Astrocyte (in vitro differentiated cells and primary cell): ENCODE measurements at regions not wholly inside any gene's neighbourhood (a gene's known extent, or its start where the extent isn't known, plus 50 kb on each side); places are given as distances from the start of the nearest gene placed in this dataset.

ENCODE experiments used
- DNase-seq: peaks from one replicate; pipeline ENCODE4 v3.0.0-alpha.2; 2010; ENCODE audit warnings: low read depth
- FAIRE-seq: peaks from 2 replicates; lab custom pipeline; 2011; peaks lifted over from hg19 to GRCh38; lab: Jason Lieb, UNC
- H2AFZ ChIP-seq: 2 replicates; pipeline ENCODE4 v1.6.0; 2012; ENCODE audit warnings: low read depth, low read length, inconsistent platforms
- H3K27ac ChIP-seq: 2 replicates; pipeline ENCODE4 v1.5.1; 2011; ENCODE audit warnings: low read depth, low read length, inconsistent platforms
- H3K27me3 ChIP-seq: 2 replicates; pipeline ENCODE4 v1.6.0; 2011; ENCODE audit warnings: low read length, inconsistent platforms; ENCODE audit not compliant: insufficient read depth
- H3K36me3 ChIP-seq: 2 replicates; pipeline ENCODE4 v1.5.1; 2011; ENCODE audit warnings: low read length, inconsistent platforms; ENCODE audit not compliant: insufficient read depth
- H3K4me1 ChIP-seq: 2 replicates; pipeline ENCODE4 v1.5.1; 2011; ENCODE audit warnings: low read length, inconsistent platforms; ENCODE audit not compliant: insufficient read depth
- H3K4me2 ChIP-seq: 2 replicates; pipeline ENCODE4 v1.6.0; 2012; ENCODE audit warnings: low read length, inconsistent platforms
- H3K4me3 ChIP-seq: 2 replicates; pipeline ENCODE4 v1.5.1; 2011; ENCODE audit warnings: low read depth, mild to moderate bottlenecking, low read length, inconsistent platforms; ENCODE audit not compliant: insufficient read depth
- H3K79me2 ChIP-seq: 2 replicates; pipeline ENCODE4 v1.6.0; 2012; ENCODE audit warnings: mild to moderate bottlenecking, low read length, inconsistent platforms; ENCODE audit not compliant: insufficient read depth
- H3K9ac ChIP-seq: 2 replicates; pipeline ENCODE4 v1.6.0; 2012; ENCODE audit warnings: mild to moderate bottlenecking, low read length, inconsistent platforms
- H3K9me3 ChIP-seq: 2 replicates; pipeline ENCODE4 v1.5.1; 2012; ENCODE audit warnings: low read depth, mild to moderate bottlenecking, low read length, inconsistent platforms; ENCODE audit not compliant: insufficient read depth
- H4K20me1 ChIP-seq: 2 replicates; pipeline ENCODE4 v1.6.0; 2012; ENCODE audit warnings: low read length, inconsistent platforms; ENCODE audit not compliant: insufficient read depth
- H3K27ac Mint-ChIP-seq: one replicate; pipeline ENCODE4 v1.8.0; 2021; ENCODE audit warnings: mild to moderate bottlenecking, mixed read lengths; ENCODE audit not compliant: unreplicated experiment
- H3K27me3 Mint-ChIP-seq: one replicate; pipeline ENCODE4 v1.8.0; 2021; ENCODE audit warnings: low read depth, mixed read lengths; ENCODE audit not compliant: unreplicated experiment
- H3K36me3 Mint-ChIP-seq: one replicate; pipeline ENCODE4 v1.8.0; 2021; ENCODE audit warnings: low read depth, mixed read lengths; ENCODE audit not compliant: unreplicated experiment
- H3K4me1 Mint-ChIP-seq: one replicate; pipeline ENCODE4 v1.8.0; 2021; ENCODE audit warnings: low read depth, mixed read lengths; ENCODE audit not compliant: unreplicated experiment
- H3K4me3 Mint-ChIP-seq: one replicate; pipeline ENCODE4 v1.8.0; 2021; ENCODE audit warnings: mild to moderate bottlenecking, moderate library complexity, mixed read lengths; ENCODE audit not compliant: unreplicated experiment
- H3K9me3 Mint-ChIP-seq: one replicate; pipeline ENCODE4 v1.8.0; 2021; ENCODE audit warnings: mild to moderate bottlenecking, mixed read lengths; ENCODE audit not compliant: unreplicated experiment
- EZH2 ChIP-seq: IDR thresholded peaks from 2 replicates; pipeline ENCODE4 v1.6.1; 2012; ENCODE audit warnings: mild to moderate bottlenecking, low read length, inconsistent platforms; ENCODE audit not compliant: insufficient read depth
- TF ChIP-seq, protein P1 (sequence below): IDR thresholded peaks from 2 replicates; pipeline ENCODE4 v1.5.1; 2011; ENCODE audit warnings: low read depth, mild to moderate bottlenecking, inconsistent platforms, low read length, moderate library complexity; ENCODE audit not compliant: insufficient read depth

DNA sequence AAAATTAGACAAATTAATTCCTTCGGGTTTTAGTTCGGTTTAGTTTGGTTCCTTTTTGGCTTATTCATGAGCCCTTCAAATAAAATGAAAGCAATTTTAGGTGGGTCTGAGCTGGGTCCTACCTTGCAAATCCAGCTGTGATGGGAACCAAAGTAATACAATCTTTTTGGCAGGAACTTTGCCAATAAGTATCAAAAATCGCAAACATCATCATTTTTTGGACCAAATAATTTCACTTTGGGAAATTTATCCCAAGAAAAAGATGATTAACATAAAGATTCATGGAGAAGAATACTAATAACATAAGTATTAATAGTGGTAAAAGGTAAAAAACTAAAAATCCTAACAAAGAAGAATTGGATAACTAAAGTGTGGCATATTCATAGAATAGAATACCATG lies 67.8 kb upstream of the MYOCD start:
- no peak for TF ChIP-seq EZH2
- TF ChIP-seq, protein P1, sequence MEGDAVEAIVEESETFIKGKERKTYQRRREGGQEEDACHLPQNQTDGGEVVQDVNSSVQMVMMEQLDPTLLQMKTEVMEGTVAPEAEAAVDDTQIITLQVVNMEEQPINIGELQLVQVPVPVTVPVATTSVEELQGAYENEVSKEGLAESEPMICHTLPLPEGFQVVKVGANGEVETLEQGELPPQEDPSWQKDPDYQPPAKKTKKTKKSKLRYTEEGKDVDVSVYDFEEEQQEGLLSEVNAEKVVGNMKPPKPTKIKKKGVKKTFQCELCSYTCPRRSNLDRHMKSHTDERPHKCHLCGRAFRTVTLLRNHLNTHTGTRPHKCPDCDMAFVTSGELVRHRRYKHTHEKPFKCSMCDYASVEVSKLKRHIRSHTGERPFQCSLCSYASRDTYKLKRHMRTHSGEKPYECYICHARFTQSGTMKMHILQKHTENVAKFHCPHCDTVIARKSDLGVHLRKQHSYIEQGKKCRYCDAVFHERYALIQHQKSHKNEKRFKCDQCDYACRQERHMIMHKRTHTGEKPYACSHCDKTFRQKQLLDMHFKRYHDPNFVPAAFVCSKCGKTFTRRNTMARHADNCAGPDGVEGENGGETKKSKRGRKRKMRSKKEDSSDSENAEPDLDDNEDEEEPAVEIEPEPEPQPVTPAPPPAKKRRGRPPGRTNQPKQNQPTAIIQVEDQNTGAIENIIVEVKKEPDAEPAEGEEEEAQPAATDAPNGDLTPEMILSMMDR, result no peak

DNA sequence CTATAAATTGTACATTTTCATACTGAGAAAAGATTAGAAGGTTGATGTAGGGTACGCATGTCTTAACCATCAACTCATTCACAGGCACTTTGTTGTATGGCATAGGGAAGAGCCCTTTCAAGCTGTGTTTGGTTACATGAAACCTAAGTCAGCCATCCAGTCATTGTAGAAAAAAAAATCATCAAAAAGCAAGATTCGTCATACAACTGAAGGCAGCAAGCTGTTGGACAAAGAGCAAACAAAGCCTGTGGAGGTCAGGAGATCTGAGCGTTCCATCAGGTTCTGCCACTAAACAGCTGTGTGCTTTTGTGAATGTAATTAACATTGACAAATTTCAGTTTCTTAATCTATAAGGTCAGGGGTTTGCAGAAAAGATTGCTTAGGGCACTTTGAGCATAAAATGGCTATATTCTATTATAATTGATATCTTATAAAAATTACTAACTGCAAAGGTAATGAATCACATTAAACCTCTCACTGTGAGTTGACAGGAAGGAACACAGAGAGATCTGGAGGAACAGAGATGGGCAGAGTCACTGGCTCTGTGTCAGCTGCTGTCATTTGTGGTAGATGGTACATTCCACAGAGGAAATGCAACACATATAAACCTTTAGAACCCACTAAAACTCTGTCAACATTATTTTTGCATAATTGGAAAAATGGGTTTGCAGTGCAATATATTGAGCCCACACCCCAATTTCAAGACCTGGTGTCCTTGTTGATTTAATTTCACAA lies 66.3 kb upstream of the MYOCD start:
- H3K4me1 ChIP-seq, result no peaks in the 10 kb centered on the region
- H3K4me3 ChIP-seq, result no peak overlapping the region
- H3K79me2 ChIP-seq, result no peaks in the 10 kb centered on the region
- H3K4me3 Mint-ChIP-seq, result no peak overlapping the region
- no peaks in the 10 kb centered on the region for H3K9me3 Mint-ChIP-seq
- H3K4me2 ChIP-seq, result no peak overlapping the region
- H3K27ac Mint-ChIP-seq, result no peak overlapping the region
- peaks cover 7% of the 10 kb centered on the region for H3K4me1 Mint-ChIP-seq
- no peaks in the 10 kb centered on the region for H3K27me3 ChIP-seq
- H3K36me3 Mint-ChIP-seq, result no peaks in the 10 kb centered on the region
- DNase-seq, result no peak
- FAIRE-seq, result no peak
- TF ChIP-seq EZH2, result no peak
- TF ChIP-seq, protein P1, result no peak
- H3K27me3 Mint-ChIP-seq, result no peaks in the 10 kb centered on the region
- H3K27ac ChIP-seq, result no peak overlapping the region
- H4K20me1 ChIP-seq, result no peaks in the 10 kb centered on the region
- no peaks in the 10 kb centered on the region for H3K9me3 ChIP-seq
- H2AFZ ChIP-seq, result no peak overlapping the region
- H3K36me3 ChIP-seq, result no peaks in the 10 kb centered on the region
- H3K9ac ChIP-seq, result no peak overlapping the region

More for the DNA sequence above, 67.8 kb upstream of the MYOCD start:
- Histone ChIP-seq H3K9ac (no peak overlapping the region), H3K4me2 (no peak overlapping the region), H3K27ac (no peak overlapping the region), H3K4me3 (no peak overlapping the region), H3K27me3 (no peaks in the 10 kb centered on the region), H3K36me3 (no peaks in the 10 kb centered on the region), H3K79me2 (no peaks in the 10 kb centered on the region), H3K4me1 (no peaks in the 10 kb centered on the region), H3K9me3 (no peaks in the 10 kb centered on the region), H2AFZ (no peak overlapping the region), H4K20me1 (no peaks in the 10 kb centered on the region)
- Mint-ChIP-seq H3K27ac (no peak overlapping the region), H3K36me3 (no peaks in the 10 kb centered on the region), H3K9me3 (no peaks in the 10 kb centered on the region), H3K4me1 (peaks cover 7% of the 10 kb centered on the region), H3K4me3 (no peak overlapping the region), H3K27me3 (no peaks in the 10 kb centered on the region)
- no peak for DNase-seq
- no peak for FAIRE-seq

DNA sequence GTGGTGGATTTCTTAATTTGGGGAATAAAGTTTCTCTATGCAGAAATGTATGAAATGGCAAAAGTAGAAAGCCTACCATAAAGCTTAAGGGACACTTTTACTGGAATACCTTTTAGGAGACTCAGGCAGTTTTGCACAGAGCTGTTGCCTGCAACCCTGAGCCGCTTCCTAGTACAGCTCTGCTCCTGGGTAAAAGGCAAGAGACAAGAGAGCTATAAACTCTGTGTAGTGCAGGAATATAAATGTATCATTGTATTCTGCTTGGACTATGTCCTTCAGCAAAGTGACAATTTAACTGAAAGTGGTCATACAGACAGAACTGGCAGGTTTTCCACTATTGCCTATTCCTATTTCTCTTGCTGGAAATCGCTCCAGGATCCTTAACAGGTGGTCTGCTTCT lies 65.3 kb upstream of the MYOCD start:
- H4K20me1 ChIP-seq, result no peaks in the 10 kb centered on the region
- Mint-ChIP-seq H3K27me3 (no peaks in the 10 kb centered on the region), H3K9me3 (no peaks in the 10 kb centered on the region), H3K4me1 (peaks cover 7% of the 10 kb centered on the region), H3K27ac (no peak overlapping the region), H3K4me3 (no peak overlapping the region), H3K36me3 (no peaks in the 10 kb centered on the region)
- H3K4me2 ChIP-seq, result no peak overlapping the region
- no peaks in the 10 kb centered on the region for H3K9me3 ChIP-seq
- no peak overlapping the region for H3K4me3 ChIP-seq
- peaks cover 7% of the 10 kb centered on the region for H3K4me1 ChIP-seq
- no peak overlapping the region for H2AFZ ChIP-seq
- H3K27ac ChIP-seq, result no peak overlapping the region
- H3K79me2 ChIP-seq, result no peaks in the 10 kb centered on the region
- no peak overlapping the region for H3K9ac ChIP-seq
- no peak for DNase-seq
- TF ChIP-seq EZH2, result no peak
- TF ChIP-seq, protein P1, result no peak
- no peak for FAIRE-seq
- no peaks in the 10 kb centered on the region for H3K27me3 ChIP-seq
- H3K36me3 ChIP-seq, result no peaks in the 10 kb centered on the region
